T-helper 1 cell treated with Interleukin-12 subunit alpha and Interleukin-12 subunit beta and Interleukin-4 antibody, amounts not matched to agents 30 μg/mL and 1 μg/mL, for 36 hours (primary cell): ENCODE measurements at regions not wholly inside any gene's neighbourhood (a gene's known extent, or its start where the extent isn't known, plus 50 kb on each side); places are given as distances from the start of the nearest gene placed in this dataset.
"Not testable (repeated sequence)": the region's sequence is repeated elsewhere in the genome, so short reads cannot be mapped to it uniquely, and the experiment has no call there.

ENCODE experiments used
- H3K27ac Mint-ChIP-seq: one replicate; pipeline ENCODE4 v1.8.0; 2021; ENCODE audit warnings: mild to moderate bottlenecking, mixed read lengths
- H3K27me3 Mint-ChIP-seq: one replicate; pipeline ENCODE4 v1.8.0; 2021; ENCODE audit warnings: low read depth, mixed read lengths
- H3K36me3 Mint-ChIP-seq: one replicate; pipeline ENCODE4 v1.8.0; 2021; ENCODE audit warnings: low read depth, mixed read lengths
- H3K4me1 Mint-ChIP-seq: one replicate; pipeline ENCODE4 v1.8.0; 2021; ENCODE audit warnings: low read depth, mixed read lengths
- H3K4me3 Mint-ChIP-seq: one replicate; pipeline ENCODE4 v1.8.0; 2021; ENCODE audit warnings: mild to moderate bottlenecking, moderate library complexity, mixed read lengths
- H3K9me3 Mint-ChIP-seq: one replicate; pipeline ENCODE4 v1.8.0; 2021; ENCODE audit warnings: mixed read lengths

DNA sequence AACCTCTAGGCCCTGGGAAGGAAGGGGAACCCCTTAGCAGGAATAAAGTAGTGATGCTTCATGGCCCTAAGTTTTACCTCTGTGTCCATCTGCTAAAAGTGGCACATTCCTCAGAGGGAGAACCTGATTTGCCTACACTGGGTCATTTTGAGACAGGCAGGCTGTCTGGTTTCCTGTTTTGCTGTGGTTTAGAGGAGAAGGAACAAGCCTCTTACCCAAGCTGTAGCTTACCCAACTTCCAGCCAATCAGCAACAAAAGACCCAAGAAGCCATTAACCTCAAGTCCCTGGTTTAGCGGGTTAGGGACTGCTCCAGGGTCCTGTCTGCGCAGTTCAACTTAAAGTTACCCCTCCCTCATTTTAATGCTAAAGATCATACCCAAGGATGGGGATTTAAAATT lies 411.0 kb downstream of the MAT2B start:
- H3K27me3 Mint-ChIP-seq: no peaks in the 10 kb centered on the region
- H3K9me3 Mint-ChIP-seq: peaks cover 26% of the 10 kb centered on the region
- no peak overlapping the region for H3K4me3 Mint-ChIP-seq
- no peak overlapping the region for H3K27ac Mint-ChIP-seq
- H3K36me3 Mint-ChIP-seq: no peaks in the 10 kb centered on the region
- H3K4me1 Mint-ChIP-seq: peaks cover 2% of the 10 kb centered on the region

DNA sequence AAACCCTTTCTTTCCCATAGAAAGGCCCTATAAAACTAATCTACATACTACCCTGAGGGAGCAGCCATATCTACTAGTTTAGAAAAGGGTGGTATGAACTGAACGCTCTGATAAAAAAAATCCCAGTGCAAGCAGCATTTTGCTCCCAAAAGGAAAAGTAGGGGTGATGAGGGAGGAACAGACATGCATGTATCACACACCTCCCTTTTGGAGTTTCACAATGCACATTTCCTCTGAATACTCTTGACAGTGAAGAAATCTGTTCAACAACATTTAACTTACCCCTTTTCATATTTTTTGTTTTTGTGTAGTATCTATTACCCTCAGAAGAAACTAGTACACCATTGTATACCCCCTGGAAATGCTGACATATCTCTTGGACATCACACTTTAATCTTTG lies 411.4 kb downstream of the MAT2B start:
- Mint-ChIP-seq H3K36me3 (no peaks in the 10 kb centered on the region), H3K9me3 (peaks cover 26% of the 10 kb centered on the region), H3K27me3 (no peaks in the 10 kb centered on the region), H3K4me3 (no peak overlapping the region), H3K27ac (no peak overlapping the region), H3K4me1 (peaks cover 2% of the 10 kb centered on the region)

- no peaks in the 10 kb centered on the region for H3K36me3 Mint-ChIP-seq
- H3K27ac Mint-ChIP-seq: no peak overlapping the region
- no peaks in the 10 kb centered on the region for H3K27me3 Mint-ChIP-seq
- H3K4me1 Mint-ChIP-seq: peaks cover 2% of the 10 kb centered on the region
- H3K4me3 Mint-ChIP-seq: no peak overlapping the region
- H3K9me3 Mint-ChIP-seq: peaks cover 26% of the 10 kb centered on the region
Observed at GRCh38 chr5:163917747-163918146, 412.3 kb downstream of the MAT2B start.

- H3K4me3 Mint-ChIP-seq, H3K4me1 Mint-ChIP-seq, H3K36me3 Mint-ChIP-seq, H3K27ac Mint-ChIP-seq, H3K27me3 Mint-ChIP-seq: not testable (repeated sequence)
- H3K9me3 Mint-ChIP-seq: peaks cover 11% of the 10 kb centered on the region
Observed at GRCh38 chr5:163934990-163935389, 429.6 kb downstream of the MAT2B start.

- H3K27me3 Mint-ChIP-seq: no peaks in the 10 kb centered on the region
- no peaks in the 10 kb centered on the region for H3K36me3 Mint-ChIP-seq
- no peaks in the 10 kb centered on the region for H3K4me1 Mint-ChIP-seq
- H3K27ac Mint-ChIP-seq: no peak overlapping the region
- H3K9me3 Mint-ChIP-seq: no peaks in the 10 kb centered on the region
- H3K4me3 Mint-ChIP-seq: no peak overlapping the region
Observed at GRCh38 chr5:163938595-163938994, 433.2 kb downstream of the MAT2B start.

DNA sequence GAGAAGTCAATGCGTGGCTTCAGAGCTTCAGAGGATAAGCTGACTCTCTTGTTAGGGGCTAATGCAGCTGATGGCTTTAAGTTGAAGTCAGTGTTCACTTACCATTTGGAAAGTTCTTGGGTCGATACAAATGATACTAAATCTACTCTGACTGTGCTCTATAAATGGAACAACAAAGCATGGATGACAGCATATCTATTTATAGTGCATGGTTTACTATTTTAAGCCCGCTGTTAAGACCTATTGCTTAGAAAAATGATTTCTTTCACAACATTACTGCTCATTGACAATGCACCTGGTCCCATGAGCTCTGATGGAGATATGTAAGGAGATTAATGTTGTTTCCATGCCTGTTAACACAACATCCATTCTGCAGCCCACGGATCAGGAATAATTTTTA lies 435.7 kb downstream of the MAT2B start:
- no peak overlapping the region for H3K4me3 Mint-ChIP-seq
- no peaks in the 10 kb centered on the region for H3K9me3 Mint-ChIP-seq
- H3K27ac Mint-ChIP-seq: no peak overlapping the region
- no peaks in the 10 kb centered on the region for H3K27me3 Mint-ChIP-seq
- H3K4me1 Mint-ChIP-seq: no peaks in the 10 kb centered on the region
- no peaks in the 10 kb centered on the region for H3K36me3 Mint-ChIP-seq

GRCh38 chr5:163943546-163943945 lies 438.1 kb downstream of the MAT2B start:
- Mint-ChIP-seq H3K27ac (no peak overlapping the region), H3K36me3 (no peaks in the 10 kb centered on the region), H3K4me1 (no peaks in the 10 kb centered on the region), H3K4me3 (no peak overlapping the region), H3K9me3 (no peaks in the 10 kb centered on the region), H3K27me3 (no peaks in the 10 kb centered on the region)

DNA sequence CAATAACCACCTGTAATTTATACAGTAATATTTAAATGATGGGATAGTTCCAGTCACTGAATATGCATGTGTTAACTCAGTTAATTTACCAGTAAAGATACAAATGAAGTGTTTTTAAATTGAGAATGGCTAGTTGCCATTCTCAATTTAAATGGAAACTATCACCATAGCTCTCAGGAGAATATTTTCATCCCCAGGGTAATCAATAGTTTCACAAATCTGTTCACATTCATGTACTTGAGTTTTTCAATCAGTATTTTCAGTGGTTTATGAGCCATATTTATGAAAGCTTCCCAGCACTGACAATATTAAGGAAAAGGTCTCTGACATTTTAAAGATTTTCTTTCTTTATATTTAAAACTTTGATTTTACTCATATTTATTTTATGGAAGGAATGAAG lies 439.3 kb downstream of the MAT2B start:
- H3K4me1 Mint-ChIP-seq: no peaks in the 10 kb centered on the region
- H3K4me3 Mint-ChIP-seq: no peak overlapping the region
- H3K36me3 Mint-ChIP-seq: no peaks in the 10 kb centered on the region
- no peak overlapping the region for H3K27ac Mint-ChIP-seq
- no peaks in the 10 kb centered on the region for H3K9me3 Mint-ChIP-seq
- no peaks in the 10 kb centered on the region for H3K27me3 Mint-ChIP-seq

- no peak overlapping the region for H3K4me3 Mint-ChIP-seq
- no peak overlapping the region for H3K27ac Mint-ChIP-seq
- no peaks in the 10 kb centered on the region for H3K36me3 Mint-ChIP-seq
- no peaks in the 10 kb centered on the region for H3K9me3 Mint-ChIP-seq
- H3K27me3 Mint-ChIP-seq: no peaks in the 10 kb centered on the region
- no peaks in the 10 kb centered on the region for H3K4me1 Mint-ChIP-seq
Observed at GRCh38 chr5:163947848-163948666, 442.6 kb downstream of the MAT2B start.

- no peak overlapping the region for H3K4me3 Mint-ChIP-seq
- H3K4me1 Mint-ChIP-seq: no peaks in the 10 kb centered on the region
- no peaks in the 10 kb centered on the region for H3K9me3 Mint-ChIP-seq
- no peak overlapping the region for H3K27ac Mint-ChIP-seq
- H3K27me3 Mint-ChIP-seq: no peaks in the 10 kb centered on the region
- no peaks in the 10 kb centered on the region for H3K36me3 Mint-ChIP-seq
Observed at GRCh38 chr5:163950248-163950647, 444.8 kb downstream of the MAT2B start.

DNA sequence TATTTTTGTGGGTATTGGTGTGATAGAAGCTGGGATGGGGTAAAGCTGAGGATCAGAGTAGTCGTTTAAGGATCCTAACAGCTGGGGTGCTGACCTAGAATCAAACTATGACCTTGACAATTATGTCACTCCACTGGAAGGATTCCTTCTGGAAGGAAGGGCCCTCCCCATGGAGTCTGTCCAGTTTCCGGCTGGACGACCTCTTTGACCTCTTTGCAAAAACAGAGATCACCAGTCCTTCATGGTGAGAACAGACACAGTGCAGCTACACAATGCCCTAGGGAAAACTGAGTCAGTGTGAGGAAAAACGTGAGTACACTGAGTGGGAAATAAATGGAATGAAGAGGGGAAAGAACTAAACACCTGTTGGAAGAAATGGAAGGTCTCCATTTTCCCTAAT lies 445.6 kb downstream of the MAT2B start:
- Mint-ChIP-seq H3K4me1 (no peaks in the 10 kb centered on the region), H3K27me3 (no peaks in the 10 kb centered on the region), H3K36me3 (no peaks in the 10 kb centered on the region), H3K9me3 (no peaks in the 10 kb centered on the region), H3K4me3 (no peak overlapping the region), H3K27ac (no peak overlapping the region)

DNA sequence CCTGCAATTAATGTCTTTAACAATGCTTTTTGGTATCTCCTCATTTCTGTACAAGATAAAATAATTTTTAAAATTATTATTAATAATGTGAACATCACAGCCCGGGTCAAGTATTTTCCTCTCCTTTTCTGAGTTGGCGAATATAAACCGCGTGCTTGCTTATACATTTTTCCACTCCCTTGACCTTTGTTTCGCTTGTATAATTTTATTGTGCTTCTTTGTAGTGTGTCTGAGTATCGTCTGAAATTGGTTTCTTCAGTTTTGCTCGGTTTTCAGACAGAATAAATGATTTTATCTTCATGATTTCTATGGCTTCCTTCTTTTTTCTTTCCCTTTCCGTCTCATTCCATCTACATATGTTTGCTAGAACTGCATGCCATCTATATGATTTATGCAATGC lies 448.5 kb downstream of the MAT2B start:
- Mint-ChIP-seq H3K4me1 (no peaks in the 10 kb centered on the region), H3K36me3 (no peaks in the 10 kb centered on the region), H3K4me3 (no peak overlapping the region), H3K9me3 (peaks cover 3% of the 10 kb centered on the region), H3K27ac (no peak overlapping the region), H3K27me3 (no peaks in the 10 kb centered on the region)

GRCh38 chr5:163961230-163961629 lies 455.8 kb downstream of the MAT2B start:
- H3K36me3 Mint-ChIP-seq, H3K4me3 Mint-ChIP-seq, H3K4me1 Mint-ChIP-seq, H3K27me3 Mint-ChIP-seq, H3K27ac Mint-ChIP-seq, H3K9me3 Mint-ChIP-seq: not testable (repeated sequence)

- H3K36me3 Mint-ChIP-seq: no peaks in the 10 kb centered on the region
- H3K4me1 Mint-ChIP-seq: no peaks in the 10 kb centered on the region
- H3K27me3 Mint-ChIP-seq: no peaks in the 10 kb centered on the region
- H3K4me3 Mint-ChIP-seq: no peak overlapping the region
- no peak overlapping the region for H3K27ac Mint-ChIP-seq
- H3K9me3 Mint-ChIP-seq: no peaks in the 10 kb centered on the region
Observed at GRCh38 chr5:163963881-163964280, 458.5 kb downstream of the MAT2B start.

DNA sequence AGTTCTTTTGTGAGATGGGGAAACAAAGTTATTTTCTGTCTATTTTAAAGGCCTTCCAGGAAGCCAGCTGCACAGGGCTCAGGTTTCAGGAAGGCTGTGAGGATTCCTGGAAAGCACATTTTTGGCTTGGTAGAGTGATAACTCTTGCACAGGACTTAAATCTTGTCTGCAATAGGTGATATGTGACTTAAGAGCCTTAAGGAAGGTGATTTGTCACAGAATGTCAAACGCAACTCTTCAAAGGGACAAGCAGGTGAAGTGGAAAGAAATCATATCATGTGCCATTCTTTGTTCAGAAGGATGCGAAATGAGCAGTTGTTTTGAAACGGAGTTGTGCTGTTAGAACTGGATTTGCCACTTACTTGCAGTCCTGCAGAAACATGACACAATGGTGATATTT lies 459.3 kb downstream of the MAT2B start:
- Mint-ChIP-seq H3K27me3 (no peaks in the 10 kb centered on the region), H3K4me3 (no peak overlapping the region), H3K9me3 (no peaks in the 10 kb centered on the region), H3K4me1 (no peaks in the 10 kb centered on the region), H3K36me3 (no peaks in the 10 kb centered on the region), H3K27ac (no peak overlapping the region)

DNA sequence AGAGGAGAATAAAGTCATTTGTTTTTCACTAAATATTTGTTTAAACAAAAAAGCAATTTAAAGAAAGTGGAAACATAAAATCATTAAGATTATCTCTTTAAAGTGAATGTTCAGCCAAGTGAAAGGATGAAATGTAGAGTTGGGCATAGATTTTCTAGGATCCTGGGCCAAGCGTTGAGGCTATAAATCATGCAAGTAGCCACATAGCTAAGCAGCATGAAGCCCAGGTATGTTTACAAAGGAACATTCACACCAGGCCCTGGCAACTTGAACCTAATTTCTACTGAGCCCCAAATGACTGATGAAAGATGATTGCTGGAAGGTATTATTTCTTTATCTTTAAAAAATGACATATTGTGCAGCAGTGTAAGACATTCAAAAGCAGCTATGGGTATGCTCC lies 461.8 kb downstream of the MAT2B start:
- no peak overlapping the region for H3K27ac Mint-ChIP-seq
- peaks cover 2% of the 10 kb centered on the region for H3K9me3 Mint-ChIP-seq
- H3K36me3 Mint-ChIP-seq: no peaks in the 10 kb centered on the region
- no peaks in the 10 kb centered on the region for H3K4me1 Mint-ChIP-seq
- H3K4me3 Mint-ChIP-seq: no peak overlapping the region
- no peaks in the 10 kb centered on the region for H3K27me3 Mint-ChIP-seq
